Type B pancreatic cell (in vitro differentiated cells): ENCODE measurements at regions not wholly inside any gene's neighbourhood (a gene's known extent, or its start where the extent isn't known, plus 50 kb on each side); places are given as distances from the start of the nearest gene placed in this dataset.

ENCODE experiments used
- DNase-seq: peaks from one replicate; pipeline ENCODE4 v3.0.0; 2021; ENCODE audit warnings: mixed read lengths; ENCODE audit not compliant: unreplicated experiment; ENCODE audit errors: extremely low spot score
- H3K27ac Mint-ChIP-seq: 2 replicates; pipeline ENCODE4 v1.8.0; 2021; ENCODE audit warnings: mild to moderate bottlenecking, mixed read lengths
- H3K27me3 Mint-ChIP-seq: 2 replicates; pipeline ENCODE4 v1.8.0; 2021; ENCODE audit warnings: mixed read lengths
- H3K36me3 Mint-ChIP-seq: 2 replicates; pipeline ENCODE4 v1.8.0; 2021; ENCODE audit warnings: mixed read lengths
- H3K4me1 Mint-ChIP-seq: one replicate; pipeline ENCODE4 v1.8.0; 2021; ENCODE audit warnings: mixed read lengths; ENCODE audit not compliant: unreplicated experiment
- H3K4me3 Mint-ChIP-seq: 2 replicates; pipeline ENCODE4 v1.8.0; 2021; ENCODE audit warnings: mild to moderate bottlenecking, mixed read lengths
- H3K9me3 Mint-ChIP-seq: 2 replicates; pipeline ENCODE4 v1.8.0; 2021; ENCODE audit warnings: mixed read lengths
- TF ChIP-seq, protein P1 (sequence below): fragments of 200-600 bp; sonication (generic); conservative IDR thresholded peaks from 2 replicates; pipeline ENCODE4 v1.5.0; 2021; ENCODE audit warnings: antibody characterized with exemption, mild to moderate bottlenecking

DNA sequence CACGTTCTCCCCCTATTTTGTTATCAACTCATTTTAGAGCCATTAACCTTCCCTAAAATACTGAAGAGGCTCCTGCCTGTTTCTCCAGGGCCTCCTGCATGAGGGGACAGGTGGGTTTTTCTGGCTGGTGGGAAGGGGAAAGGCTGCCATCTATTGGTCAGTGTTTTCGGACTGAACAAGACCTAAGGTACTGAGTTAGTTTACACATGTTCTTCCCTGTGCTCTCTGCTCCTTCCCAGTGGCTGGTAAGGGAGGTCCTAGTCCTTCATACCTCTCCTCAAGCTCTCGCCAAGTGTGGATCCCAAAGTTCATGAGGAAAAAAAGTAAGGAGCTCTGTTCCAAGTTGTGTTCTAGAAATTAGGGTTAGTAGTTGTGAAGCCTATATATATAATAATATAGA is 357.5 kb downstream of the FSCB start:
- Mint-ChIP-seq H3K36me3 (no peaks in the 10 kb centered on the region), H3K27ac (no peak overlapping the region), H3K4me3 (no peak overlapping the region), H3K4me1 (no peaks in the 10 kb centered on the region), H3K9me3 (no peaks in the 10 kb centered on the region), H3K27me3 (no peaks in the 10 kb centered on the region)
- DNase-seq: peak; percentile 64
- TF ChIP-seq, protein P1, sequence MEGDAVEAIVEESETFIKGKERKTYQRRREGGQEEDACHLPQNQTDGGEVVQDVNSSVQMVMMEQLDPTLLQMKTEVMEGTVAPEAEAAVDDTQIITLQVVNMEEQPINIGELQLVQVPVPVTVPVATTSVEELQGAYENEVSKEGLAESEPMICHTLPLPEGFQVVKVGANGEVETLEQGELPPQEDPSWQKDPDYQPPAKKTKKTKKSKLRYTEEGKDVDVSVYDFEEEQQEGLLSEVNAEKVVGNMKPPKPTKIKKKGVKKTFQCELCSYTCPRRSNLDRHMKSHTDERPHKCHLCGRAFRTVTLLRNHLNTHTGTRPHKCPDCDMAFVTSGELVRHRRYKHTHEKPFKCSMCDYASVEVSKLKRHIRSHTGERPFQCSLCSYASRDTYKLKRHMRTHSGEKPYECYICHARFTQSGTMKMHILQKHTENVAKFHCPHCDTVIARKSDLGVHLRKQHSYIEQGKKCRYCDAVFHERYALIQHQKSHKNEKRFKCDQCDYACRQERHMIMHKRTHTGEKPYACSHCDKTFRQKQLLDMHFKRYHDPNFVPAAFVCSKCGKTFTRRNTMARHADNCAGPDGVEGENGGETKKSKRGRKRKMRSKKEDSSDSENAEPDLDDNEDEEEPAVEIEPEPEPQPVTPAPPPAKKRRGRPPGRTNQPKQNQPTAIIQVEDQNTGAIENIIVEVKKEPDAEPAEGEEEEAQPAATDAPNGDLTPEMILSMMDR: peak; percentile 70

DNA sequence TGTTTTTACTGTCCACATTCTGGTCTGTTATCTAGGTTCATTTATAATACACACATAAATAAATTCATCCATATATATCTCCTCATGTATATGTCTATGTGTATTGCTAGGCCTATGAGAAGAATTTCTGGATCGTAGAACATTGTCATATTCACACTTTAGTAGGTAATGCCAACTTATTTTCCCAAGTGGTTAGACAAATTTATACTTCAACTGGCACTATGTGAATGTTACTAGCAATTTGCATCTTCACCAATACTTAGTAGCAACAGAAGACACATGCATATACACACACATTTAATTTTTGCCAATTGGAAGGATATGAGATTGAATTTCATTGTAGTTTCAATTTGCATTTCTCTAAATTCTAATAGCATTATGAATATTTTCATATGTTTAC is 365.1 kb downstream of the FSCB start:
- no peaks in the 10 kb centered on the region for H3K9me3 Mint-ChIP-seq

DNA sequence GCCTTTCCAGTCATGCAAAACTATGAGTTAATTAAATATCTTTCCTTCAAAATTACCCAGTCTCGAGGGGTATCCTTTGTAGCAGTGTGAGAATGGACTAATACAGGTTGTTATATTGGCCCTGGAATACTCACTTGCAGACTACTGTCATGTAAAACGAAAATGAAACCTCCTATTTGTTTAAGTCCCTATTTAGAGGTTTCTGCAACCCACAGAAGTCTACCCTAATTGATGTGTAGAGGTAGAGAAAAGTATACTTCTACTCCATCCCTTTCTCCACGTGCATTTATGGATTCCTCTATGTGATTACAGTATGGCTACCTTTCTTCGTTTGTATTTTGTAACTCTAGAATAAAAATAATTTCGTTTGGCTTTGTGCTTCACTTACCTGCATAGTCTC is 371.1 kb downstream of the FSCB start:
- Mint-ChIP-seq H3K27me3 (no peaks in the 10 kb centered on the region), H3K9me3 (no peaks in the 10 kb centered on the region), H3K4me1 (no peaks in the 10 kb centered on the region), H3K27ac (no peak overlapping the region), H3K36me3 (no peaks in the 10 kb centered on the region), H3K4me3 (no peak overlapping the region)
- no peak for DNase-seq
- TF ChIP-seq, protein P1: no peak

More for the DNA sequence above, 365.1 kb downstream of the FSCB start:
- Mint-ChIP-seq H3K27me3 (no peaks in the 10 kb centered on the region), H3K4me3 (no peak overlapping the region), H3K36me3 (no peaks in the 10 kb centered on the region), H3K27ac (no peak overlapping the region), H3K4me1 (no peaks in the 10 kb centered on the region)
- TF ChIP-seq, protein P1: no peak
- no peak for DNase-seq

DNA sequence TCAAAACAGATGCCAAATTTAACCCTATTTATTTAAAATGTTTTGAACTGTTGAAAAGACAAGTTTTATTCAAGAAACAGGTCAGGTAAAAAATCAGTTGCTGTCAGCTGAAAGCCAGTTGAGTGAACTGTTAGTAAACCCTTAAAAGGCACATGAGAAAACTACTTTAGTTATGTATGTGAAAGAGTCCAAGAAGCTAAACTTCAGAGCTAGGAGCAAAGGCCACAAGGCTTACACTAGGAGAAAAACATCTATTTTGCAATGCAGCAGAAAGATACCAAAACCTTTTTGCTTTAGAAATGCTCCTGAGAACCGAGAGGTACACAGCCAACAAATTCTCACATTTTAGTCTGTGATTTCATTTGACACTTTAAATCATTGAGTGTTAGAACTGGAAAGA is 375.2 kb downstream of the FSCB start:
- H3K27ac Mint-ChIP-seq: no peak overlapping the region

DNA sequence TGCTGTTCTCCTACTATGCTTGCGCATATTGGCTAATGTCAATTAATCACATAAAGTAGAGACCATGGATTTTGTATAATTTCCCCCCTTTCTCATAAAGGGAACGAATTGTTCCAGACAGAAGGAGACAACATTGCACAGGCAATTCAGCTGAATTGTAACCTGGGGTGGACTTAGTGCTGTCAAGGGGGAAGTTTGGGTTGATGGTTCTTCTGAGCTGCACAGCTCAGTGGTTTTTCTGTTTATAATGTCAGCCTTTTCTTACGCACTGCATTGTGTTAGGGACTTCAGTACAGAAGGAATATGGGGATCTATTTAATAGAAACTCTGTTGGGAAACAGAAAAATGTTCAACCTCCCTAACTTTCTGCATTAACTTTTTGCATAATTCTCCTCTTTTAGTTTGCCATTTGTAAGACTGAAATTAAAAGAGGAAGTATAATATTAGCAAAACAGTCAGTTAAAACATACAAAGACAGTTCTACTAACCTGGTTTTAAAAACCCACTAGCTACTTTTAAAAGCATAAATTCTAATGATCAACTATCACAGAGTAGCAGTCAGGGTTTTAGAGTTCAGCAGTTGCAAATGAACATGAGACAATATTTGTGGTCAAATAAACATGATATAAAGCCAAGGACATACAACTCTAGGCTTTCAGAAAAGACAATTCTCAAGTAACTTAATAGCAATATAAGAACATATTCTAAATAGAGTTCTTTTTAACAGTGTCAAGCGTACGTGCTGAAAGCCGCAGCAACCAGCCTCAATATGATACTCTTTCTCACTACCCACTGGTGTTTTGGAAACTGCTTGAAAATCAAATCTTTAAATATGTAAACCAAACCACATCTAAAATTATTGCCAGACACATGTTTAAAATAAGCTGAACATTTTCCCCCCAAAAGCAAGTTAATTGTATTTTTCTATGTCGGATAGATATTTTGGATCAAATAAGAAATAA is 393.0 kb downstream of the FSCB start:
- H3K27me3 Mint-ChIP-seq: no peaks in the 10 kb centered on the region
- DNase-seq: no peak
- TF ChIP-seq, protein P1: no peak
- no peaks in the 10 kb centered on the region for H3K36me3 Mint-ChIP-seq
- H3K9me3 Mint-ChIP-seq: peaks cover 3% of the 10 kb centered on the region
- H3K4me3 Mint-ChIP-seq: no peak overlapping the region
- H3K4me1 Mint-ChIP-seq: no peaks in the 10 kb centered on the region
- H3K27ac Mint-ChIP-seq: no peak overlapping the region

More for the DNA sequence above, 375.2 kb downstream of the FSCB start:
- Mint-ChIP-seq H3K4me1 (no peaks in the 10 kb centered on the region), H3K4me3 (no peak overlapping the region), H3K36me3 (no peaks in the 10 kb centered on the region), H3K27me3 (no peaks in the 10 kb centered on the region), H3K9me3 (no peaks in the 10 kb centered on the region)
- TF ChIP-seq, protein P1: no peak
- DNase-seq: no peak
